DMS153 treated with DMSO at 0.1 percent for 48 hours (cell line): ENCODE measurements at regions not wholly inside any gene's neighbourhood (a gene's known extent, or its start where the extent isn't known, plus 50 kb on each side); places are given as distances from the start of the nearest gene placed in this dataset.
"Not testable (repeated sequence)": the region's sequence is repeated elsewhere in the genome, so short reads cannot be mapped to it uniquely, and the experiment has no call there.

Experiments used
- DNase-seq: peaks from one replicate; lab custom pipeline; 2025; ENCODE audit not compliant: unreplicated experiment; lab: John Stamatoyannopoulos, UW

- no peak for DNase-seq
Measured at GRCh38 chr21:14058566-14058965, 152.2 kb downstream of the LIPI start.

- not testable (repeated sequence) for DNase-seq
Measured at GRCh38 chr21:14057841-14058481, 152.8 kb downstream of the LIPI start.

- DNase-seq = no peak
Measured at GRCh38 chr21:14057313-14057712, 153.4 kb downstream of the LIPI start.

DNA sequence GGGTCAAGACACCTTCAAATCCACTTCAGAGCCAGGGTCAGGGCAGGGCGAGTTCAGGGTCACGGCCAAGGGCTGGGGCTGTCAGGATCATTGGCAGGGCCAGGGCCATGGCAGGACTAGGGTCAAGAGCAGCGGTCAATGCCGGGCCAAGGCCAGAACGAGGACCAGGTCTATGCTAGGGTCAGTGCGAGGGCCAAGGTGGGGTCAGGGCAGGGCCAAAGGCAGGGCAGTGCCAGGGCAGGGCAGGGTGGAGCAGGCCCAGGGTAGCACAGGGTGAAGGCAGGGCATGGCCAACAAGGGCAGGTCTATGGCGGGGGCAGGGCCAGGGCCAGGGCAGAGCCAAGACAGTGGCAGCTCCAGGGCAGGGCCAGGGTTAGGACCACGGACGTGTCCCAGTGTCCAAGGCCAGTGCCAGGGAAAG lies 154.0 kb downstream of the LIPI start:
- DNase-seq = no peak

- DNase-seq = not testable (repeated sequence)
Measured at GRCh38 chr21:14055746-14056515, 154.8 kb downstream of the LIPI start.

- no peak for DNase-seq
Measured at GRCh38 chr21:14054682-14055081, 156.1 kb downstream of the LIPI start.

- DNase-seq = no peak
Measured at GRCh38 chr21:14050121-14050520, 160.6 kb downstream of the LIPI start.

DNA sequence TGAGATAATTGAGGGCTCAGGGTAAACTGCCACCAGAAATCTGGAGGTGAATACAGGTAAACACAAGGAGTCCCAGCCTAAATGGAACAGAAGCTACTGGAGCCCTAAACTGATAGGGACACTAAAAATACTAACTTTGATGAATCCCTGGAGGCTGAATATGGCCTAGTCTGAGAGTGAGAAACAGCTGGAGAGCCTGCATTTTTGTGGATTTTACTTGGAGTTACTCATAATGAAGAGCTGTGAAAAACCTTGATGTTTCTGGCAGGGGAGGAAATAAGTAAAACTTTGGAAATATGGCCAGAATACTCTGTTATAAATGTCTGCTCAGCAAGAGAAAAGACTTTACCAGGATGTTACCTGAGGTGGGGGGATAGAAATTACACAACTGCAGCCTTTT lies 164.4 kb downstream of the LIPI start:
- no peak for DNase-seq

DNA sequence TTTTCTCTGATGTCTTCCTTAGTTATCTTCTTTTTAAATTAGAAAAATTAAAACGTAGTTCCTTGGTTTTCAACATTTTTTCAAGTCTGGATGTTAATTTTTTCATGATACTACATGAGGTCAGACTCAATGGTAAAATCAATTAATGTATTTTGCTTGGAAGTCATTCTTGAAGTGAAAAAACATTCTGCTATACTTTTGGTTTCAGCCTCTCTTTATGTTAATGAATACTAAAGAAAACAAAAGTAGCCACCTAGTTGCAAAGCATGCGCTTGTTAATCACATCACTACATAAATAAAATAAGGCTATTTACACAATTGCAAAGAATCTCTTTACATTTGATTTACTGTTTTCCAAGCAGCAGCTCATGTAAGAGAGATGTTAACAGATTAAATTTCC lies 170.4 kb downstream of the LIPI start:
- DNase-seq = no peak

GRCh38 chr21:14028619-14029018 lies 182.1 kb downstream of the LIPI start:
- not testable (repeated sequence) for DNase-seq

DNA sequence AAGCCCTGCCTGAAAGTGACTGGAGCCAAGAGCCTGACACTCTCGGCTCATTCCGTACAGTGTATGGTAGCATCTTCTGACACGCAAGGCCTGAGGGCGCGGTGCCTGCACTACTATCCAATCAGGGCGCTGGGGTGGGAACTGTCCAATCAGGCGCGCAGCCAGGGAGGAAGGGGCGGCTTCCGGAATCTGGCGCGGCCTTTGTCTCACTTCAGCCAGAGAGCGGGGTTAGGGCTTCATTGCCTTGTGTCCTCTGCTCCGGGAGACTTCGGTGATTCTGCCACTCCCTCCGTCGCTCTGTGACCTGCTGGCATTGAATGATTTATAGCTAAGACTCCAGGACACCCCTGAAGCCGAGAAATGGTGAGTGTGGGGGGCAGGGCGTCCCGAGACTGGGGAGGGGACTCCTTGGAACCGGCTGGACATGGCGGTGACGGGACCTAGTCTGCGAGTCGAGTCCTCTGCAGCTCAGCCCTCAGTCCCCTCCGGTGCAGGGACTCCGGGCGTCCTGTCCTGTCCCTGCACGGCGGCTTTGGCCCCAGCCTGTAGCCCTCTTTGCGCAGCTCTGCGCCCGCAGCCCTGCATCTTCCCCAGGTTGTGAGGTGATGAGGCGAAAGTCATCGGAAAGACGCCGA lies 183.4 kb downstream of the LIPI start:
- peak; percentile 22 for DNase-seq

GRCh38 chr21:14020108-14020507 lies 190.6 kb downstream of the LIPI start:
- not testable (repeated sequence) for DNase-seq

- not testable (repeated sequence) for DNase-seq
Measured at GRCh38 chr21:14015841-14016240, 194.9 kb downstream of the LIPI start.

DNA sequence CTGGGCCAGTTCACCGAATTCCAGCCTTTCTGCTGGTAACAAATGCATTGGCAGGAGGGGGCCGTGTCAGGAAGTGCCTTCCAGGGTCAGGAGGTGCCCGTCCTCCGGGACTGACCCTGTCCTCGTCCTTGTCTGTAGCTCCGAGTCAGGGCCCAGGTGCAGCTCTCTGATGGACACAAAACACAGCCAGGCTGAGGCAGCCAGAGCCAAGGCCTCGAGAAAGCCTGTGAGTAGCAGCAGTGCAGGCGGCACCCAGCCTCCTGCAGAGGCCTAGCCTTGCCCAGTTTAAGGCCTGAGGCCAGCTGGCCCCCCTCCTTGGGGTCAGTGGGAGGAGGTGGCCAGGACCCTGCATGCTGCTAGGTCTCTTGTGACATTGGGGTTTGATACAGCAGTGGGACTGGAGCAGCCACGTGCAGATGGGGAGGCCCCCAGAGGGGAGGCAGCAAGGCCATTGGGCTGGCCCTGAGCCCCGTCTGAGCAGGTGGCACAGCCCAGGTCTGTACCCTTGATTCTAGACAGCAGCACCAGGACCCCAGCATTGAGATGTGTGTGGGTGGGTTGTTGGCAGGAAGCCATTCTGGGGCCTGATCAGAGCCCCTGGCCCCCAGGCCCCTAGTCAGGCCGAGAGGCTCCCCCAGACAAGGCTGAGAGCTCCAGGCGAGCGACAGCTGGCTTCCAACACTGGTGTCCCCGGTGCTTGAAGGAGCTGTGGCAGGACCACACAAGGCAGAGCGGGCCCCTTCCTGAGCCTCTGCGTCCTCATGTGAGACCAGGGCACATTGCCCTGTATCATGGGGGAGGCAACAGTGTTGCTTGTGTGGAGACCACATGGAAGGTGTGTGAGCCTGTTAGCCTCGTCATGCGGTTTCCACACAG lies 196.9 kb downstream of the LIPI start:
- not testable (repeated sequence) for DNase-seq

- DNase-seq = no peak
Measured at GRCh38 chr21:14013056-14013603, 197.6 kb downstream of the LIPI start.

DNA sequence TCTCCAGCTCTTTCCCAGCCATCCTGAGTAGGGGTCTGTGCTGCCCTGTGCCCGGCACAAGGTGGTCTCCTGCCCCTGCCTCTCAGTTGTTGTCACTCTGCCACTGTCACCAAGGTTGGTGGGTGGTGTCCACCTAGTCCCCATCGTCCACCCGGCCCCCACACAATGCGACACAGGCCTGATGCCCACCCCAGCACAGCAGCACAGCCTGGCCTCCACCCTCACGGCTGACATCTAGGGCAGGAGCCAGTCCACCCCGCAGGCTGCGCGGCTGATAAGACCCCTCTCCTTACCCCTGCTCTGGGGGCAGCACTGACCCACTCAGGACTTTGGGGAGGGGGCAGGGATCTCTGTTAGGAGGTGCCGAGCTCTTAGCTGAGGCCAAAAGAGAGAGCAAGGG lies 198.3 kb downstream of the LIPI start:
- no peak for DNase-seq

GRCh38 chr21:14011751-14012150 lies 199.0 kb downstream of the LIPI start:
- not testable (repeated sequence) for DNase-seq

GRCh38 chr21:14011149-14011548 lies 199.6 kb downstream of the LIPI start:
- not testable (repeated sequence) for DNase-seq

GRCh38 chr21:14010729-14011128 lies 200.0 kb downstream of the LIPI start:
- DNase-seq = no peak

DNA sequence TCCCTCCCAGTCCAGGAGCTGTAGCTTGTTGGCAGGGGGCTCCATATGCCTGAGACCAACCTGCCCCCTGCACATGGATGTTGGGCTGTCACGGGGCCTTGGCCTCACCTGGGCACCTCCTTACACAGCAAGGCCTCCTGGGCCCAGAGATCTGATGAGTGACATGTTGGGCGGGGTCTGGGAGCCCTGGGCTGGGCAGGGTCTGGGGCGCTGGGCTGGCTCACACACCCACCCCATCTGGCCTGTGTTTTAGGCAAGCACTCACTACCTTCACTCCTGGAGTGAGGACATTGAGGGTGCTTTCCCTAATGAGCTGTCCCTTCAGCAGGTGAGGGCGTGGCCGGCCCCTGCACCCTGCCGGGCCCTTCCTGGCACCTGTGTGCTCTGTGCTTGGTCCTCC lies 200.8 kb downstream of the LIPI start:
- DNase-seq = not testable (repeated sequence)
